ENCODE measurements at regions not wholly inside any gene's neighbourhood (a gene's known extent, or its start where the extent isn't known, plus 50 kb on each side); places are given as distances from the start of the nearest gene placed in this dataset.
"Not testable (repeated sequence)": the region's sequence is repeated elsewhere in the genome, so short reads cannot be mapped to it uniquely, and the experiment has no call there.

GRCh38 chr15:49734089-49734488 is 113.2 kb downstream of the DTWD1 start:
- H3K4me3 Mint-ChIP-seq, H3K27me3 Mint-ChIP-seq, DNase-seq, H3K4me1 Mint-ChIP-seq, CTCF ChIA-PET, H3K27ac Mint-ChIP-seq, H3K9me3 Mint-ChIP-seq, H3K36me3 Mint-ChIP-seq: not testable (repeated sequence)

GRCh38 chr15:49734831-49735508 is 114.1 kb downstream of the DTWD1 start:
- Mint-ChIP-seq H3K4me3 (no peak overlapping the region), H3K4me1 (no peaks in the 10 kb centered on the region), H3K27me3 (no peaks in the 10 kb centered on the region), H3K27ac (no peak overlapping the region), H3K9me3 (no peaks in the 10 kb centered on the region), H3K36me3 (no peaks in the 10 kb centered on the region)
- CTCF ChIA-PET = no interaction called here
- no peak for DNase-seq

- H3K27ac Mint-ChIP-seq = no peak overlapping the region
- no peak overlapping the region for H3K4me3 Mint-ChIP-seq
- CTCF ChIA-PET = no interaction called here
- H3K4me1 Mint-ChIP-seq = no peaks in the 10 kb centered on the region
- no peaks in the 10 kb centered on the region for H3K27me3 Mint-ChIP-seq
- H3K36me3 Mint-ChIP-seq = no peaks in the 10 kb centered on the region
- no peak for DNase-seq
- H3K9me3 Mint-ChIP-seq = no peaks in the 10 kb centered on the region
Measured at GRCh38 chr15:49737127-49737526, 116.3 kb downstream of the DTWD1 start.

- no peak overlapping the region for H3K4me3 Mint-ChIP-seq
- no peak overlapping the region for H3K27ac Mint-ChIP-seq
- H3K27me3 Mint-ChIP-seq = no peaks in the 10 kb centered on the region
- H3K36me3 Mint-ChIP-seq = no peaks in the 10 kb centered on the region
- CTCF ChIA-PET = no interaction called here
- no peak for DNase-seq
- H3K4me1 Mint-ChIP-seq = no peaks in the 10 kb centered on the region
- H3K9me3 Mint-ChIP-seq = no peaks in the 10 kb centered on the region
Measured at GRCh38 chr15:49741712-49742111, 120.9 kb downstream of the DTWD1 start.

GRCh38 chr15:49742381-49742780 is 121.5 kb downstream of the DTWD1 start:
- no peaks in the 10 kb centered on the region for H3K36me3 Mint-ChIP-seq
- H3K4me1 Mint-ChIP-seq = no peaks in the 10 kb centered on the region
- CTCF ChIA-PET = no interaction called here
- H3K27me3 Mint-ChIP-seq = no peaks in the 10 kb centered on the region
- no peak overlapping the region for H3K27ac Mint-ChIP-seq
- H3K9me3 Mint-ChIP-seq = no peaks in the 10 kb centered on the region
- H3K4me3 Mint-ChIP-seq = no peak overlapping the region
- no peak for DNase-seq

- Mint-ChIP-seq H3K27me3 (no peaks in the 10 kb centered on the region), H3K9me3 (no peaks in the 10 kb centered on the region), H3K27ac (no peak overlapping the region), H3K4me1 (no peaks in the 10 kb centered on the region), H3K4me3 (no peak overlapping the region), H3K36me3 (no peaks in the 10 kb centered on the region)
- CTCF ChIA-PET = no interaction called here
- no peak for DNase-seq
Measured at GRCh38 chr15:49747340-49747739, 126.5 kb downstream of the DTWD1 start.

- H3K4me1 Mint-ChIP-seq = no peaks in the 10 kb centered on the region
- CTCF ChIA-PET = no interaction called here
- no peak overlapping the region for H3K27ac Mint-ChIP-seq
- no peaks in the 10 kb centered on the region for H3K9me3 Mint-ChIP-seq
- no peaks in the 10 kb centered on the region for H3K36me3 Mint-ChIP-seq
- no peaks in the 10 kb centered on the region for H3K27me3 Mint-ChIP-seq
- H3K4me3 Mint-ChIP-seq = no peak overlapping the region
- DNase-seq = no peak
Measured at GRCh38 chr15:49748791-49749190, 127.9 kb downstream of the DTWD1 start.

- Mint-ChIP-seq H3K4me1 (no peaks in the 10 kb centered on the region), H3K9me3 (no peaks in the 10 kb centered on the region), H3K27ac (no peak overlapping the region), H3K27me3 (no peaks in the 10 kb centered on the region), H3K36me3 (no peaks in the 10 kb centered on the region), H3K4me3 (no peak overlapping the region)
- CTCF ChIA-PET = no interaction called here
- DNase-seq = no peak
Measured at GRCh38 chr15:49750553-49750952, 129.7 kb downstream of the DTWD1 start.

- Mint-ChIP-seq H3K4me3 (no peak overlapping the region), H3K36me3 (no peaks in the 10 kb centered on the region), H3K4me1 (no peaks in the 10 kb centered on the region), H3K27ac (no peak overlapping the region), H3K9me3 (no peaks in the 10 kb centered on the region), H3K27me3 (no peaks in the 10 kb centered on the region)
- CTCF ChIA-PET = no interaction called here
- no peak for DNase-seq
Measured at GRCh38 chr15:49751191-49751590, 130.3 kb downstream of the DTWD1 start.

GRCh38 chr15:49751751-49752150 is 130.9 kb downstream of the DTWD1 start:
- no peaks in the 10 kb centered on the region for H3K36me3 Mint-ChIP-seq
- DNase-seq = no peak
- H3K9me3 Mint-ChIP-seq = no peaks in the 10 kb centered on the region
- CTCF ChIA-PET = no interaction called here
- H3K27me3 Mint-ChIP-seq = no peaks in the 10 kb centered on the region
- H3K27ac Mint-ChIP-seq = no peak overlapping the region
- H3K4me3 Mint-ChIP-seq = no peak overlapping the region
- no peaks in the 10 kb centered on the region for H3K4me1 Mint-ChIP-seq

- no peak for DNase-seq
- no peak overlapping the region for H3K27ac Mint-ChIP-seq
- H3K9me3 Mint-ChIP-seq = no peaks in the 10 kb centered on the region
- H3K36me3 Mint-ChIP-seq = no peaks in the 10 kb centered on the region
- CTCF ChIA-PET = no interaction called here
- no peak overlapping the region for H3K4me3 Mint-ChIP-seq
- H3K4me1 Mint-ChIP-seq = no peaks in the 10 kb centered on the region
- no peaks in the 10 kb centered on the region for H3K27me3 Mint-ChIP-seq
Measured at GRCh38 chr15:49752517-49752916, 131.7 kb downstream of the DTWD1 start.

- Mint-ChIP-seq H3K4me1 (no peaks in the 10 kb centered on the region), H3K4me3 (no peak overlapping the region), H3K36me3 (no peaks in the 10 kb centered on the region), H3K27ac (no peak overlapping the region), H3K27me3 (no peaks in the 10 kb centered on the region), H3K9me3 (peaks cover 18% of the 10 kb centered on the region)
- CTCF ChIA-PET = no interaction called here
- no peak for DNase-seq
Measured at GRCh38 chr15:49758456-49758855, 137.6 kb downstream of the DTWD1 start.

- DNase-seq = no peak
- no peaks in the 10 kb centered on the region for H3K27me3 Mint-ChIP-seq
- H3K4me3 Mint-ChIP-seq = no peak overlapping the region
- H3K27ac Mint-ChIP-seq = no peak overlapping the region
- CTCF ChIA-PET = no interaction called here
- no peaks in the 10 kb centered on the region for H3K36me3 Mint-ChIP-seq
- no peaks in the 10 kb centered on the region for H3K4me1 Mint-ChIP-seq
- H3K9me3 Mint-ChIP-seq = peaks cover 18% of the 10 kb centered on the region
Measured at GRCh38 chr15:49758856-49759255, 138.0 kb downstream of the DTWD1 start.

- Mint-ChIP-seq H3K36me3 (no peaks in the 10 kb centered on the region), H3K9me3 (peaks cover 21% of the 10 kb centered on the region), H3K4me1 (no peaks in the 10 kb centered on the region), H3K27ac (no peak overlapping the region), H3K27me3 (no peaks in the 10 kb centered on the region), H3K4me3 (no peak overlapping the region)
- DNase-seq = no peak
- CTCF ChIA-PET = no interaction called here
Measured at GRCh38 chr15:49760749-49761148, 139.9 kb downstream of the DTWD1 start.

GRCh38 chr15:49769225-49769624 is 148.4 kb downstream of the DTWD1 start:
- Mint-ChIP-seq H3K4me1 (no peaks in the 10 kb centered on the region), H3K9me3 (peaks cover 3% of the 10 kb centered on the region), H3K27me3 (no peaks in the 10 kb centered on the region), H3K27ac (no peak overlapping the region), H3K4me3 (no peak overlapping the region), H3K36me3 (no peaks in the 10 kb centered on the region)
- no peak for DNase-seq
- CTCF ChIA-PET = no interaction called here

GRCh38 chr15:49789436-49789835 is 168.6 kb downstream of the DTWD1 start:
- Mint-ChIP-seq H3K9me3 (peaks cover 9% of the 10 kb centered on the region), H3K4me3 (no peak overlapping the region), H3K27me3 (no peaks in the 10 kb centered on the region), H3K27ac (no peak overlapping the region), H3K36me3 (no peaks in the 10 kb centered on the region), H3K4me1 (no peaks in the 10 kb centered on the region)
- DNase-seq = no peak
- CTCF ChIA-PET = no interaction called here
